ENCODE measurements at regions not wholly inside any gene's neighbourhood (a gene's known extent, or its start where the extent isn't known, plus 50 kb on each side); places are given as distances from the start of the nearest gene placed in this dataset.

DNA sequence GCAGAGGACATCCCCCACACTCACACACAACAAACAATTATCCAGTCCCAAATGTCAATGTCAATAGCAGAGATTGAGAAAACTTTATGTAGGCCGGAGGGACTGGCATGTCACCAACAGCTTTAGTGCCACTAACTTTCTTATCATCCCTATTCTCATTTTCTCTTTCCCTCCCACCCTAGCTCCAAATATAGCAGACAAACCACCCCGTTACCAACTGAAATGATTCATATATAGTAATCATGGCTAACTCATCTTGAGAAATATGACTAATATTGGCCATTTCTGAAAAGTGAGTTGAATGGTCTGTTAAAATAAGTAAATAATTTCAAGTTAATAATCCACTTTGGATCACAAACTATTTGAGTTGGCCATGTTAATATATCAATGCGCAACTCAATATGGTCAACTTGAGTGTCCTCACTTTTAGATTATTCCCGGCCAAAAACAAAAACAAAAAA is 242.1 kb upstream of the RND3 start:
- BruUV-seq (replicated peaks) = no TSS peak
- Histone ChIP-seq H3K27me3 (ENCODE audit: insufficient read depth, low read depth) (no peaks in the 10 kb centered on the region), H3F3A (ENCODE audit: insufficient read depth, low read depth) (no peaks in the 10 kb centered on the region), H3K9me2 (ENCODE audit: insufficient read depth) (no peaks in the 10 kb centered on the region), H3K9me3 (ENCODE audit: insufficient read depth, low read depth) (no peaks in the 10 kb centered on the region), H3K27ac (no peak overlapping the region), H3K4me1 (replicated peaks; ENCODE audit: insufficient read depth) (no peaks in the 10 kb centered on the region), H3K4me2 (no peak overlapping the region), H2AFZ (no peak overlapping the region), H3K79me2 (ENCODE audit: low read depth) (no peaks in the 10 kb centered on the region), H3K4me3 (no peak overlapping the region), H4K20me1 (ENCODE audit: insufficient read depth) (no peaks in the 10 kb centered on the region), H3K36me3 (ENCODE audit: low read depth) (no peaks in the 10 kb centered on the region)
- POLR2A ChIA-PET (ENCODE audit: unreplicated experiment) = interaction anchor here (0.7 kb wide), 1 partner anchor 1736 kb away, joined by 4 read pairs; no protein-coding TSS in a partner anchor
- intact Hi-C loops (cut with micrococcal nuclease; ENCODE audit: unreplicated experiment) = no loop called here
- CTCF ChIA-PET = no interaction called here
- no peak for TF ChIP-seq EZH2 (IDR thresholded peaks at IDR 0.05; ENCODE audit: low read depth)
- DNase-seq = no peak

DNA sequence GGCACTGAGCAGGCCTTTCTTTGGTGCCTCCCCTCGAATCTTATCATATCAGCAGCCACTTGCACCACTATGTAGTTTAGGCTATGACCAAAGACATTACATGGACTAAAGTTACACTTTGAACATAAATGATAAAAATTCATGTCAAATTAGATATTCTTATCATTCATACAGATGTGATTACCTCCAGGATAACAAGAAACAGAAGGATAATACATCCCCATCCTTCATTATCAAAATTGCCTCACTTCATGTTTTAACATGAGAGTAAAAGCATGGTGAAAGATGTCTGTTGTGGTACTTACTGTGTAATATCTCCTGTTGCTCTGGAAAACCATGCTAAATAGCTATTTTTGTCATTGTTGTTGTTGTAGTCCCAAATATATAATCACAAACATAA is 230.8 kb upstream of the RND3 start:
- POLR2A ChIA-PET (ENCODE audit: unreplicated experiment) = no interaction called here
- Histone ChIP-seq H3K9me2 (ENCODE audit: insufficient read depth) (no peaks in the 10 kb centered on the region), H4K20me1 (ENCODE audit: insufficient read depth) (no peaks in the 10 kb centered on the region), H3K36me3 (ENCODE audit: low read depth) (no peaks in the 10 kb centered on the region), H3K4me1 (replicated peaks; ENCODE audit: insufficient read depth) (no peaks in the 10 kb centered on the region), H3K4me2 (no peak overlapping the region), H3K27me3 (ENCODE audit: insufficient read depth, low read depth) (no peaks in the 10 kb centered on the region), H3K4me3 (no peak overlapping the region), H3K79me2 (ENCODE audit: low read depth) (no peaks in the 10 kb centered on the region), H3K27ac (no peak overlapping the region), H3F3A (ENCODE audit: insufficient read depth, low read depth) (no peaks in the 10 kb centered on the region), H2AFZ (no peak overlapping the region), H3K9me3 (ENCODE audit: insufficient read depth, low read depth) (no peaks in the 10 kb centered on the region)
- no TSS peak for BruUV-seq (replicated peaks)
- CTCF ChIA-PET = no interaction called here
- intact Hi-C loops (cut with micrococcal nuclease; ENCODE audit: unreplicated experiment) = no loop called here
- DNase-seq = no peak
- TF ChIP-seq EZH2 (IDR thresholded peaks at IDR 0.05; ENCODE audit: low read depth) = no peak
- TF ChIP-seq, protein P1, sequence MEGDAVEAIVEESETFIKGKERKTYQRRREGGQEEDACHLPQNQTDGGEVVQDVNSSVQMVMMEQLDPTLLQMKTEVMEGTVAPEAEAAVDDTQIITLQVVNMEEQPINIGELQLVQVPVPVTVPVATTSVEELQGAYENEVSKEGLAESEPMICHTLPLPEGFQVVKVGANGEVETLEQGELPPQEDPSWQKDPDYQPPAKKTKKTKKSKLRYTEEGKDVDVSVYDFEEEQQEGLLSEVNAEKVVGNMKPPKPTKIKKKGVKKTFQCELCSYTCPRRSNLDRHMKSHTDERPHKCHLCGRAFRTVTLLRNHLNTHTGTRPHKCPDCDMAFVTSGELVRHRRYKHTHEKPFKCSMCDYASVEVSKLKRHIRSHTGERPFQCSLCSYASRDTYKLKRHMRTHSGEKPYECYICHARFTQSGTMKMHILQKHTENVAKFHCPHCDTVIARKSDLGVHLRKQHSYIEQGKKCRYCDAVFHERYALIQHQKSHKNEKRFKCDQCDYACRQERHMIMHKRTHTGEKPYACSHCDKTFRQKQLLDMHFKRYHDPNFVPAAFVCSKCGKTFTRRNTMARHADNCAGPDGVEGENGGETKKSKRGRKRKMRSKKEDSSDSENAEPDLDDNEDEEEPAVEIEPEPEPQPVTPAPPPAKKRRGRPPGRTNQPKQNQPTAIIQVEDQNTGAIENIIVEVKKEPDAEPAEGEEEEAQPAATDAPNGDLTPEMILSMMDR (conservative IDR thresholded peaks at IDR 0.05) = no peak

DNA sequence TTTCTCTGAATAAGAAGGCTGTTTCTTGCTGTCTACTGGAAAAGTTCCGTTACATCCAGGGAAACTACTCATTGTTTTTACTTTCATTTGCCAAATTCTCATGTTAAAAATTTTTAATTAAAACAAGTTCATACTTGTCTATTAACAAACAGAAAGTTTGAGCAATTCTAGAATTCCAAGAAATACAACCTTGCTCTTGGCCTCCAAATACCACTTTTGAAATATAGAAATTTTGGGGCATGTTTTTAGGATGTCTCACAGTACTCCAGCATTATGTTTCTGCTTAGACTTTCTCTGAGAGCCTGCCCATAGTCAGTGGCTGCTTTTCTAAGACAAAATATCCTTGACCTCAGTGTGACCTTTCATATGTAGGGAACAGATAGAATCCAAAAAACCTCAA is 228.7 kb upstream of the RND3 start:
- H3K9me2 ChIP-seq (ENCODE audit: insufficient read depth) = no peaks in the 10 kb centered on the region
- no peak overlapping the region for H3K27ac ChIP-seq
- H3K4me2 ChIP-seq = no peak overlapping the region
- intact Hi-C loops (cut with micrococcal nuclease; ENCODE audit: unreplicated experiment) = no loop called here
- no peaks in the 10 kb centered on the region for H3K4me1 ChIP-seq (replicated peaks; ENCODE audit: insufficient read depth)
- CTCF ChIA-PET = no interaction called here
- no TSS peak for BruUV-seq (replicated peaks)
- H3K4me3 ChIP-seq = no peak overlapping the region
- H3K79me2 ChIP-seq (ENCODE audit: low read depth) = no peaks in the 10 kb centered on the region
- H4K20me1 ChIP-seq (ENCODE audit: insufficient read depth) = no peaks in the 10 kb centered on the region
- no peaks in the 10 kb centered on the region for H3K27me3 ChIP-seq (ENCODE audit: insufficient read depth, low read depth)
- POLR2A ChIA-PET (ENCODE audit: unreplicated experiment) = no interaction called here
- H2AFZ ChIP-seq = no peak overlapping the region
- H3F3A ChIP-seq (ENCODE audit: insufficient read depth, low read depth) = no peaks in the 10 kb centered on the region
- no peaks in the 10 kb centered on the region for H3K36me3 ChIP-seq (ENCODE audit: low read depth)
- no peak for DNase-seq
- TF ChIP-seq EZH2 (IDR thresholded peaks at IDR 0.05; ENCODE audit: low read depth) = no peak
- TF ChIP-seq, protein P1 (conservative IDR thresholded peaks at IDR 0.05) = no peak
- H3K9me3 ChIP-seq (ENCODE audit: insufficient read depth, low read depth) = no peaks in the 10 kb centered on the region

DNA sequence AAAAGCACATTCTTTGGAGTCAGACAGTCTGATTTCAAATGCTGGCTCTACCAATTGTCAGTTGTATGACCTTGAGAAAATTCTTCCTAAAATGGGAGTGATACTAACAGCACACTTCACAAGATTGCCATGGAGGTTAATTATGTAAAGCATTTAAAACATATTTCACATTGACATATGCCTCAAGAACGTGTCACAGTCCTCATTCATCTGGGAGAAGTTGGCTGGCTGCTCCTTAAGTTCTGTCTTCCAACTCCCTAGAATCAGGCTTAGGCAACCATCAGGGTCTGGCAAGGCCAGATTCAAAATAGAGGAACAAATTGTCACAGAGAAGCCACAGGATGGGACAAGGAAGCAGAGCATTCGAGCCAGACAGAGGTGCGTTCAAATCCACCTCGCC is 228.0 kb upstream of the RND3 start:
- no peaks in the 10 kb centered on the region for H3K36me3 ChIP-seq (ENCODE audit: low read depth)
- H2AFZ ChIP-seq = no peak overlapping the region
- no peak overlapping the region for H3K27ac ChIP-seq
- H3K4me1 ChIP-seq (replicated peaks; ENCODE audit: insufficient read depth) = no peaks in the 10 kb centered on the region
- H3K79me2 ChIP-seq (ENCODE audit: low read depth) = no peaks in the 10 kb centered on the region
- H4K20me1 ChIP-seq (ENCODE audit: insufficient read depth) = no peaks in the 10 kb centered on the region
- no peaks in the 10 kb centered on the region for H3K27me3 ChIP-seq (ENCODE audit: insufficient read depth, low read depth)
- H3K9me2 ChIP-seq (ENCODE audit: insufficient read depth) = no peaks in the 10 kb centered on the region
- ChIA-PET CTCF (no interaction called here), POLR2A (ENCODE audit: unreplicated experiment) (no interaction called here)
- no peak overlapping the region for H3K4me3 ChIP-seq
- TF ChIP-seq, protein P1 (conservative IDR thresholded peaks at IDR 0.05) = no peak
- TF ChIP-seq EZH2 (IDR thresholded peaks at IDR 0.05; ENCODE audit: low read depth) = no peak
- DNase-seq = no peak
- intact Hi-C loops (cut with micrococcal nuclease; ENCODE audit: unreplicated experiment) = no loop called here
- H3F3A ChIP-seq (ENCODE audit: insufficient read depth, low read depth) = no peaks in the 10 kb centered on the region
- H3K9me3 ChIP-seq (ENCODE audit: insufficient read depth, low read depth) = no peaks in the 10 kb centered on the region
- no TSS peak for BruUV-seq (replicated peaks)
- H3K4me2 ChIP-seq = no peak overlapping the region

Data from PC-9 (cell line).